Smooth muscle cell (in vitro differentiated cells): ENCODE measurements at regions not wholly inside any gene's neighbourhood (a gene's known extent, or its start where the extent isn't known, plus 50 kb on each side); places are given as distances from the start of the nearest gene placed in this dataset.
"Not testable (repeated sequence)": the region's sequence is repeated elsewhere in the genome, so short reads cannot be mapped to it uniquely, and the experiment has no call there.

ENCODE experiments used
- DNase-seq: peaks from one replicate; lab custom pipeline; 2025; ENCODE audit not compliant: unreplicated experiment; lab: John Stamatoyannopoulos, UW
- H2AFZ ChIP-seq: fragments of 200-600 bp; sonication (generic); 2 replicates; pipeline ENCODE4 v1.6.0; 2016; ENCODE audit warnings: antibody characterized with exemption, low read depth, mild to moderate bottlenecking
- H3F3A ChIP-seq: fragments of 200-600 bp; sonication (generic); 2 replicates; pipeline ENCODE4 v1.6.0; 2017; ENCODE audit warnings: antibody characterized with exemption, low read depth
- H3K27ac ChIP-seq: fragments of 200-600 bp; sonication (generic); 2 replicates; pipeline ENCODE4 v1.5.1; 2016; ENCODE audit warnings: low read depth, mild to moderate bottlenecking
- H3K27me3 ChIP-seq: fragments of 200-600 bp; sonication (generic); 2 replicates; pipeline ENCODE4 v1.6.1; 2016; ENCODE audit warnings: low read depth, mild to moderate bottlenecking
- H3K36me3 ChIP-seq: fragments of 200-600 bp; sonication (generic); 2 replicates; pipeline ENCODE4 v1.5.1; 2016; ENCODE audit warnings: low read depth
- H3K4me1 ChIP-seq: fragments of 200-600 bp; sonication (generic); 2 replicates; pipeline ENCODE4 v1.5.1; 2016; ENCODE audit warnings: low read depth
- H3K4me2 ChIP-seq: fragments of 200-600 bp; sonication (generic); 2 replicates; pipeline ENCODE4 v1.6.0; 2016; ENCODE audit warnings: mild to moderate bottlenecking
- H3K4me3 ChIP-seq: fragments of 200-600 bp; sonication (generic); 2 replicates; pipeline ENCODE4 v1.5.1; 2016; ENCODE audit warnings: mild to moderate bottlenecking
- H3K79me2 ChIP-seq: fragments of 200-600 bp; sonication (generic); 2 replicates; pipeline ENCODE4 v1.6.0; 2016; ENCODE audit warnings: low read depth, mild to moderate bottlenecking
- H3K9ac ChIP-seq: fragments of 200-600 bp; sonication (generic); 2 replicates; pipeline ENCODE4 v1.6.0; 2016; ENCODE audit warnings: low read depth
- H3K9me3 ChIP-seq: fragments of 200-600 bp; sonication (generic); replicated peaks from 2 replicates; pipeline ENCODE4 v1.5.1; 2016; ENCODE audit warnings: low read depth
- H4K20me1 ChIP-seq: fragments of 200-600 bp; sonication (generic); 2 replicates; pipeline ENCODE4 v1.6.0; 2016; ENCODE audit warnings: low read depth
- WGBS: methylation state at CpG from one replicate; pipeline ENCODE4 v1.1.7; 2016; ENCODE audit warnings: low lambda C conversion rate; 5-methylcytosine and 5-hydroxymethylcytosine counted together
- TF ChIP-seq, protein P1 (sequence below): fragments of 200-600 bp; sonication (generic); IDR thresholded peaks from 2 replicates; pipeline ENCODE4 v1.5.1; 2017; ENCODE audit warnings: borderline replicate concordance, mild to moderate bottlenecking, antibody characterized with exemption; ENCODE audit not compliant: insufficient read depth, poor library complexity, severe bottlenecking

GRCh38 chr16:22693638-22694340 is 120.2 kb upstream of the HS3ST2 start:
- no peak overlapping the region for H3K4me2 ChIP-seq
- TF ChIP-seq, protein P1, sequence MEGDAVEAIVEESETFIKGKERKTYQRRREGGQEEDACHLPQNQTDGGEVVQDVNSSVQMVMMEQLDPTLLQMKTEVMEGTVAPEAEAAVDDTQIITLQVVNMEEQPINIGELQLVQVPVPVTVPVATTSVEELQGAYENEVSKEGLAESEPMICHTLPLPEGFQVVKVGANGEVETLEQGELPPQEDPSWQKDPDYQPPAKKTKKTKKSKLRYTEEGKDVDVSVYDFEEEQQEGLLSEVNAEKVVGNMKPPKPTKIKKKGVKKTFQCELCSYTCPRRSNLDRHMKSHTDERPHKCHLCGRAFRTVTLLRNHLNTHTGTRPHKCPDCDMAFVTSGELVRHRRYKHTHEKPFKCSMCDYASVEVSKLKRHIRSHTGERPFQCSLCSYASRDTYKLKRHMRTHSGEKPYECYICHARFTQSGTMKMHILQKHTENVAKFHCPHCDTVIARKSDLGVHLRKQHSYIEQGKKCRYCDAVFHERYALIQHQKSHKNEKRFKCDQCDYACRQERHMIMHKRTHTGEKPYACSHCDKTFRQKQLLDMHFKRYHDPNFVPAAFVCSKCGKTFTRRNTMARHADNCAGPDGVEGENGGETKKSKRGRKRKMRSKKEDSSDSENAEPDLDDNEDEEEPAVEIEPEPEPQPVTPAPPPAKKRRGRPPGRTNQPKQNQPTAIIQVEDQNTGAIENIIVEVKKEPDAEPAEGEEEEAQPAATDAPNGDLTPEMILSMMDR = no peak
- no peak overlapping the region for H3K27ac ChIP-seq
- H3K36me3 ChIP-seq = no peaks in the 10 kb centered on the region
- H2AFZ ChIP-seq = no peak overlapping the region
- H3K4me3 ChIP-seq = no peak overlapping the region
- no peaks in the 10 kb centered on the region for H3K27me3 ChIP-seq
- peaks cover 9% of the 10 kb centered on the region for H3F3A ChIP-seq
- H3K9ac ChIP-seq = no peak overlapping the region
- no peaks in the 10 kb centered on the region for H3K79me2 ChIP-seq
- no peaks in the 10 kb centered on the region for H3K9me3 ChIP-seq
- no peaks in the 10 kb centered on the region for H4K20me1 ChIP-seq
- WGBS = 92% methylated on average over 8 of the region's 8 CpGs
- H3K4me1 ChIP-seq = peaks cover 6% of the 10 kb centered on the region
- no peak for DNase-seq

DNA sequence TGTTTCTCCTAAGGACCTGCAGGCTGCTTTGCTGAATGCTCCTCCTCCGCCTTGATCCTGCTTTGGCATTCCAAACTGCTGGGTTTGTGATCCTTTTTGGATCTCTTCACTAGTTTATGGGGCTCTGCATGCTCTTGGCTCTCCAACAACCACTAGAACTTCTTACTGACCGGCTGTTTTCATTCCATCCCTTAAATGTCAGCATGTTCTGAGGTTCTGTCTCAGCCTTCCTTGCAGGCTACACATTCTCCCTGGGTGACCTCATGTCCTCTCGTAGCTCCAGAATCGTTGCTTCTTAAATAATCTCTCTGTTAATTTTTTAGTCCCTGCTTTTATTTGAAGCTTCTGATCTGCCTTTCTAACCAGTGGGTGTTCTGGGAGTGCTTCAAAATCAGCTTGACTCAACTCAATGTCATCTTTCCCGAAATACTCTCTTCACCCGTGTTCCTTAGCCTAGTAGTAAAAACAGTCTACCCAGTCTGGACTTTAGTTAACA is 119.0 kb upstream of the HS3ST2 start:
- 29% methylated on average over 6 of the region's 6 CpGs for WGBS
- Histone ChIP-seq H3K9ac (no peak overlapping the region), H3K4me3 (no peak overlapping the region), H3K36me3 (no peaks in the 10 kb centered on the region), H4K20me1 (no peaks in the 10 kb centered on the region), H2AFZ (peak overlapping the region; percentile 28), H3K27ac (peak overlapping the region; percentile 71), H3F3A (peaks cover 9% of the 10 kb centered on the region), H3K4me1 (peaks cover 6% of the 10 kb centered on the region), H3K27me3 (no peaks in the 10 kb centered on the region), H3K9me3 (no peaks in the 10 kb centered on the region), H3K79me2 (no peaks in the 10 kb centered on the region), H3K4me2 (peak overlapping the region; percentile 49)
- TF ChIP-seq, protein P1 = no peak
- no peak for DNase-seq

GRCh38 chr16:22695773-22696172 is 118.2 kb upstream of the HS3ST2 start:
- not testable (repeated sequence) for DNase-seq

GRCh38 chr16:22699356-22699755 is 114.6 kb upstream of the HS3ST2 start:
- no peaks in the 10 kb centered on the region for H3K36me3 ChIP-seq
- no peak overlapping the region for H3K9ac ChIP-seq
- no peak for DNase-seq
- no peak overlapping the region for H3K4me3 ChIP-seq
- 93% methylated on average over 5 of the region's 5 CpGs for WGBS
- H3K4me1 ChIP-seq = peaks cover 6% of the 10 kb centered on the region
- H3K9me3 ChIP-seq = no peaks in the 10 kb centered on the region
- peaks cover 9% of the 10 kb centered on the region for H3F3A ChIP-seq
- no peak overlapping the region for H3K4me2 ChIP-seq
- H3K27me3 ChIP-seq = no peaks in the 10 kb centered on the region
- no peaks in the 10 kb centered on the region for H4K20me1 ChIP-seq
- H3K27ac ChIP-seq = no peak overlapping the region
- no peaks in the 10 kb centered on the region for H3K79me2 ChIP-seq
- TF ChIP-seq, protein P1 = no peak
- no peak overlapping the region for H2AFZ ChIP-seq

More at GRCh38 chr16:22695773-22696172, 118.2 kb upstream of the HS3ST2 start:
- H3K4me2 ChIP-seq, H3F3A ChIP-seq, H3K27me3 ChIP-seq, H4K20me1 ChIP-seq, H3K4me1 ChIP-seq, H2AFZ ChIP-seq, H3K79me2 ChIP-seq, H3K4me3 ChIP-seq, H3K9ac ChIP-seq, H3K9me3 ChIP-seq, H3K36me3 ChIP-seq: not testable (repeated sequence)
- WGBS = over 99% methylated on average over 7 of the region's 7 CpGs
- H3K27ac ChIP-seq = peak overlapping the region; percentile 71
